HG03342 (cell line): ENCODE measurements at regions not wholly inside any gene's neighbourhood (a gene's known extent, or its start where the extent isn't known, plus 50 kb on each side); places are given as distances from the start of the nearest gene placed in this dataset.
"Not testable (repeated sequence)": the region's sequence is repeated elsewhere in the genome, so short reads cannot be mapped to it uniquely, and the experiment has no call there.

Experiments used
- ATAC-seq: cut with Tn5 transposase; IDR thresholded peaks from one replicate; pipeline ENCODE4 v1.9.1; 2021; ENCODE audit warnings: mild to moderate bottlenecking, moderate library complexity; ENCODE audit not compliant: unreplicated experiment

GRCh38 chr18:1102848-1103247 is 198.2 kb downstream of the ADCYAP1 start:
- no peak for ATAC-seq

- no peak for ATAC-seq
Measured at GRCh38 chr18:1103537-1103936, 198.9 kb downstream of the ADCYAP1 start.

DNA sequence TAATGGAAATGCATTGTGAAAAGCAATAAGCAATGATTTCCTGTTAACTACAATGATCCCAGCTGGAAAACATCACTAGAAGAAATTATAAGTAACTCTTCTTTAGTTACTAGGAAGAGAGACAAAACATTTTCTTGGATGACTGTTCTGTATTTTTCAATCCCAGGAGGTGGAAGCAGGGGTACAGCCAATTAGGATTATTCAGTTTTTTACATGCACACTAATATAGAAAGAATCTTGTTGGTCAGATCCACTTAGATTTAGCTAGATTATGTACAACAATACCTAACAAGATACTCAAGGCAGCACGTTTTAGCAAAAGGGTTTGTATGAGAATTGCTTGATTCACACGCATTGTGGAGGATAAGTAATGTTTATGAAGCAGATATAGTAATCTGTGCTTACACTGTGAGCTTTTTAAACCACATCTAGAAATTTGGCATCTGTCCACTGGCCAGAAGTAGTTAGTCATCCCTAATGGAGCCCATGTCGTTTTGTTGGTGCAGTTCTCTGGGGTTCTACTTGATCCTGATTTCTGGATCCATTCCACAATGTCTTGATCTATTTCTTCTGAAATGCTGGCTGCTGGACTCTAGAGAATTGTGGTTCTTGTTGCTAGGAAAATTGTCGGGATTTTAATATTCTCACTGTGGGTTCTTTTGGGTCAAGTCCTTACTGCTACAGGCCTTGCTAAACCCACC is 199.7 kb downstream of the ADCYAP1 start:
- ATAC-seq, result no peak

- ATAC-seq, result no peak
Measured at GRCh38 chr18:1124495-1124894, 219.8 kb downstream of the ADCYAP1 start.

DNA sequence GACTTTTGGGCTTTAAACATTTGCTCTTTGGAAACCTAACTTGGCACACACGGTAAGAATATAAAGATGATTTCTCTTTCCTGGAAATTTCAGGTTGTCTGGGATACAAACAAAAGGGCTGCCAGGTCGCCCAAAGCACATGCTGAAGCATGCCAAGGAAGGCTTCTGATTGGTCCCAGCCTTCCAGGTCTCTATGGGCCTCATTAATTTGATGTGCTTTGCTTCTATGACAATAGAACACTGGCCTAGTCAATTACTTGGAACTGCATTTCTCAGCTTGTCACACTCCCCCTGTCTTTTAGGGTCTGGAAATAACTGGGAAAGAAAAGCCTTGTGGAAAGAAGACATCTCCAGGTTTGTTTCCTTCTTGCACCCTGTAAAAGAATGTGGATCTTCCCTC is 228.9 kb downstream of the ADCYAP1 start:
- no peak for ATAC-seq

GRCh38 chr18:1147730-1148129 is 243.1 kb downstream of the ADCYAP1 start:
- no peak for ATAC-seq

- ATAC-seq, result no peak
Measured at GRCh38 chr18:1149709-1150108, 245.0 kb downstream of the ADCYAP1 start.

DNA sequence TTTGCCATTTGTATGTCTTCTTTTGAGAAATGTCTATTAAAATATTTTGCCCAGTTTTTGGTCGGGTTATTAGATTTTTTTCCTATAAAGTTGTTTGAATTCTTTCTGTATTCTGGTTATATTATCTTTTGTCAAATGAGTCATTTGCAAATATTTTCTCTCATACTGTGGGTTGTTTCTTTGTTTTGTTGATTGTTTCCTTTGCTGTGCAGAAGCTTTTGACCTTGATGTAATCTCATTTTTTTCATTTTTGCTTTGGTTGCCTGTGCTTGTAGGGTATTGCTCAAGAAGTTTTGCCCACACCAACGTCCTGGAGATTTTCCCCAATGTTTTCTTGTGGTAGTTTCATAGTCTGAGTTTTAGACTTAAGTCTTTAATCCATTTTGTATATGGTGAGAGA is 245.7 kb downstream of the ADCYAP1 start:
- ATAC-seq, result no peak

GRCh38 chr18:1152958-1153357 is 248.3 kb downstream of the ADCYAP1 start:
- ATAC-seq, result not testable (repeated sequence)

- no peak for ATAC-seq
Measured at GRCh38 chr18:1173593-1173992, 268.9 kb downstream of the ADCYAP1 start.

DNA sequence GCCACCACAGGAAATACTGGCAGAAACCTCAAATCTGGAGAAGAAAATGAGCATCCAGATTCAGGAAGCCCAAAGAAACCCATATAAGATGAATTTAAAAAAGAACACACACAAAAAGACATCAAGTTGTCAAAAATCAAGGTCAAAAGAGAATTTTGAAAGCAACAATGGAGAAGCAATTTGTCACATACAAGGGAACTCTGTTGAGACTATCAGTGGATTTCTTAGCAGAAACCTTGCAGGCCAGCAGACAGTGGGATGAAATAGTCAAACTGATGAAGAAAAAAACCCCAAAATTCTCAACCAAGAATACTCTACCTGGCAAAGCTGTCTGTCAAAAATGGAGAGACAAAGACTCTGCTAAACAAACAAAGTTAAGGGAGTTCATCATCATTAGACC is 272.6 kb downstream of the ADCYAP1 start:
- no peak for ATAC-seq

- ATAC-seq, result no peak
Measured at GRCh38 chr18:1191341-1191740, 286.7 kb downstream of the ADCYAP1 start.

DNA sequence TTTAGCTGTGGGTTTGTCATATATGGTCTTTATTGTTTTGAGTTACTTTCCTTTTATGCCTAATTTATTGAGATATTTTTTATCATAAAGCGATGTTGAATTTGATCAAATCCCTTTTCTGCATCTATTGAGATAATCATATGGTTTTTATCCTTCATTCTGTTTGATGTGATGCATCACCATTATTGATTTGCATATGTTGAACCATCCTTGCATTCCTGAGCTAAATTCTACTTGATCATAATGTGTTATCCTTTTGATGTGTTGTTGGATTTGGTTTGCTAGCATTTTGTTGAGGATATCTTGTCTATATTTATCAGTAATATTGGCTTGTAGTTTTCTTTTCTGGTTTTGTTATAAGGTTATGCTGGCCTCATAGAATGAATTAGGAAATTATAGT is 308.5 kb downstream of the ADCYAP1 start:
- no peak for ATAC-seq

GRCh38 chr18:1222880-1223279 is 318.2 kb downstream of the ADCYAP1 start:
- ATAC-seq, result no peak

GRCh38 chr18:1227025-1227424 is 322.4 kb downstream of the ADCYAP1 start:
- no peak for ATAC-seq

GRCh38 chr18:1229634-1230033 is 325.0 kb downstream of the ADCYAP1 start:
- no peak for ATAC-seq

- ATAC-seq, result no peak
Measured at GRCh38 chr18:1232867-1233266, 328.2 kb downstream of the ADCYAP1 start.

- no peak for ATAC-seq
Measured at GRCh38 chr18:1240701-1241100, 336.0 kb downstream of the ADCYAP1 start.

DNA sequence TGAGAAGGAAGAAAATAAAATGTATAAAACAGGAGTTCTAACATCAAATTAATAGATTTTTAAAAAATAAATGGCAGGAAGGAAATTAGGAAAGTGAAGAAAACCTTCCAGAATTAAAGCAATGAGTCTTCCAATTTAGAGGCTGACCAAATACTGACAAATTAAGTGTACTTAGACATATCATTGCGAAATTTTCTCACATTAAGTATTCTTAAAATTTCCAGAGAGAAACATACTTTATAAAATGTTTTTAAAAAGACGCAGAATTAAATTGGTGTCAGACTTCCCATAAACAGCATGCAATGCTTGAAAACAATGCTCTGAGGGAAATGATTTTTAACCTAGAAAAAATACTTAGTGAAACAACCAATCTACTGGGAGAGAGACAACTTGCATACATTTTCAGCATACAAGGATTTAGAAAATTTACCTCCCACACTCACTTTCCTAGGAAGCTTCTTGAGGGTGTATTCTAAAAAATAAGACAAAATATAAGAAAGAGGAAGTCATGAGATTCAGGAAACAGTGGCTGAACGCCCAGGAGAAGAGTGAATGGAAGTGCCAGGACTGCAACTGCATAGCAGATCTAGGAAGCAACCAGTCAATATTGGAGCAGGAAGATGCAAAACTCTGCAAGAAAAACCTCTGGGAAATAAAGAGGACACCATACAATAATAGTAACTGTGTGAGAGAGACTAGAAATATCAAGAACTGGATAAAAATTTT is 339.9 kb downstream of the ADCYAP1 start:
- ATAC-seq, result no peak

DNA sequence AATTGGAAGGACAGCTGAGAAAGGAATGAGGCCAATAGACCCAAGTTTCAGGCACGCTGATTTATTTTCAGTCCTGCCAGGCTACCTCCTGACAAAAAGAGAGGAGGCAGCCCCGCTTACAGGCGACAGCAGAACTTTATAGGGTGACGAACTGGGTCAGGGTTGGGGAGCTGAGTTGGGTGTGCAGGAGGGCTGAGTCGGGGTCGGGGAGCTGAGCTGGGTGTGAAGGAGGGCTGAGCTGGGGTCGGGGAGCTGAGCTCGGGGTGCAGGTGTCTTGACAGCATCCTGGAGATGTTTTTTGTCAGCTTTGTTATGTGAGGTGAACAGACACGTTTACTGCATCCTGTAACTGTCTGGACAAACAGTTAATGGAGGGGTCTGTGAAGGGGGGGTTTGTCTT is 342.2 kb downstream of the ADCYAP1 start:
- ATAC-seq, result no peak

GRCh38 chr18:1252534-1252933 is 347.9 kb downstream of the ADCYAP1 start:
- no peak for ATAC-seq

DNA sequence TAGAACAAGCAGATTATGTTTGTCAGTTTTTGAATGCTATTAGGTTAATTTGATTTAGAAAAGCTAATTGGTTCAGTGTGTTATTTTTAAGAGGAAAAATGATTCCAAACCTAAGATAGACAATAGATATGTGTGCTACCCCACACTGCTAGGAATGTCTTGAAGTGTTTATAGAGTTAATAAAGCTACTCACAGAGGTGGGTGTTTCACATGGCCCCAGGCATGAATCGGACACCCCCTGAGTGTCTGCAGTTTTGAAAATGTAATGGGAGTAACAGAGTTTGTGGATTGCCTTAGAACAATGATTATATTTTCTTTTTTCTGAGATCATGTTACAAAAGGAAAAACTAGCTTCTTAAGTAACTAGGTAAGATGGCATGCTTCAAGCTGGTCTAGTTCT is 348.3 kb downstream of the ADCYAP1 start:
- ATAC-seq, result no peak

DNA sequence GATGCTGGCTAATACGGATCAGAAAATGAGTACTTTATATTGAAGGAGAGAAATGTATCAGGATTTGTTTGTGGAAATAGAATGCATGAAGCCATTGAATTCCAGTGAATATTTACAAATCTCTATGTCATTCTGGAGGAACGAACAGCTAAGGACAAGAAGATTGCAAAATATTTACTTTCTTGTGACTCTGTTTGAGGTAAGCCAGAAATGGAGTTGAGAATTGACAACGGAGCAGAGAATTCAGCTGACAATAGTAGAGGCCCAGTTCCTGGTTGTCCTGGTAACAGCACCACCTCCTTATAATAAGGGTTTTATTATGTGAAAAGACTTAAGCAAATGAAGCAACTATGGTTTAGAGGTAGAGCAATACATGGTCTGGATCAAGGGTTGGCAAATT is 349.2 kb downstream of the ADCYAP1 start:
- no peak for ATAC-seq
